HEK293 (cell line): ENCODE measurements at regions not wholly inside any gene's neighbourhood (a gene's known extent, or its start where the extent isn't known, plus 50 kb on each side); places are given as distances from the start of the nearest gene placed in this dataset.
A peak's percentile ranks its signal among the peaks of the same experiment; 100 is the strongest.

Source experiments
- CTCF ChIA-PET: fragments of 350-600 bp; formaldehyde crosslinking; extraction: SDS; loops from one replicate; lab custom pipeline; 2021; ENCODE audit warnings: antibody characterized with exemption; lab: Yijun Ruan, JAX
- POLR2A ChIA-PET: fragments of 300-600 bp; formaldehyde crosslinking; extraction: SDS; loops from one replicate; lab custom pipeline; 2020; ENCODE audit warnings: antibody characterized with exemption, inconsistent platforms; lab: Yijun Ruan, JAX
- H3K27ac ChIP-seq: fragments of 200-500 bp; sonication (Bioruptor generic); 2 replicates; pipeline ENCODE4 v1.5.1; 2014; ENCODE audit warnings: low read depth, low read length, control low read depth, inconsistent platforms; ENCODE audit errors: extremely low read depth
- H3K36me3 ChIP-seq, 2 experiments: fragments of 200-500 bp in 1 of 2; sonication (Bioruptor generic) in 1 of 2; 1 replicate in 1 of 2; 2 replicates in 1 of 2; pipeline ENCODE4 v1.5.1; 2014 to 2017; ENCODE audit warnings: inconsistent platforms in 2 of 2, low read length in 2 of 2; ENCODE audit not compliant: control insufficient read depth in 2 of 2, insufficient read depth in 1 of 2
- H3K4me1 ChIP-seq: fragments of 200-500 bp; sonication (Bioruptor generic); 2 replicates; pipeline ENCODE4 v1.5.1; 2014; ENCODE audit warnings: mild to moderate bottlenecking, low read length, inconsistent platforms; ENCODE audit not compliant: control insufficient read depth, insufficient read depth
- H3K4me3 ChIP-seq: 2 replicates; pipeline ENCODE4 v1.5.1; 2011; ENCODE audit warnings: low read depth, mild to moderate bottlenecking, control low read depth, low read length, moderate library complexity
- H3K9me3 ChIP-seq: fragments of 200-500 bp; sonication (Bioruptor generic); 2 replicates; pipeline ENCODE4 v1.5.1; 2014; ENCODE audit warnings: low read depth, low read length, inconsistent platforms; ENCODE audit not compliant: control insufficient read depth, insufficient read depth
- EGR2 ChIP-seq: fragments of 450-650 bp; formaldehyde crosslinking; IDR thresholded peaks from 2 replicates; pipeline ENCODE4 v1.5.1; 2016; ENCODE audit warnings: low read depth, missing biosample characterization, missing genetic modification characterization
- GLIS1 ChIP-seq: fragments of 450-650 bp; formaldehyde crosslinking; IDR thresholded peaks from 2 replicates; pipeline ENCODE4 v1.5.1; 2016; ENCODE audit warnings: missing biosample characterization, missing genetic modification characterization
- KLF10 ChIP-seq: fragments of 450-650 bp; IDR thresholded peaks from 2 replicates; pipeline ENCODE4 v1.5.1; 2018; ENCODE audit warnings: missing biosample characterization, mild to moderate bottlenecking, missing genetic modification characterization
- KLF9 ChIP-seq: fragments of 450-650 bp; formaldehyde crosslinking; IDR thresholded peaks from 2 replicates; pipeline ENCODE4 v1.5.1; 2016; ENCODE audit warnings: missing biosample characterization, missing genetic modification characterization, low read depth
- SCRT1 ChIP-seq: fragments of 450-650 bp; formaldehyde crosslinking; IDR thresholded peaks from 2 replicates; pipeline ENCODE4 v1.5.1; 2016; ENCODE audit warnings: missing biosample characterization, missing genetic modification characterization, borderline replicate concordance
- WT1 ChIP-seq: fragments of 450-650 bp; formaldehyde crosslinking; IDR thresholded peaks from 2 replicates; pipeline ENCODE4 v1.5.1; 2016; ENCODE audit warnings: missing biosample characterization, missing genetic modification characterization
- ZBTB17 ChIP-seq: fragments of 450-650 bp; formaldehyde crosslinking; IDR thresholded peaks from 2 replicates; pipeline ENCODE4 v1.5.1; 2016; ENCODE audit warnings: missing biosample characterization, missing genetic modification characterization
- ZBTB20 ChIP-seq: fragments of 450-650 bp; formaldehyde crosslinking; IDR thresholded peaks from 2 replicates; pipeline ENCODE4 v1.5.1; 2016; ENCODE audit warnings: missing biosample characterization, missing genetic modification characterization
- ZBTB7A ChIP-seq: fragments of 450-650 bp; formaldehyde crosslinking; IDR thresholded peaks from 2 replicates; pipeline ENCODE4 v1.5.1; 2016; ENCODE audit warnings: low read depth, missing biosample characterization, missing genetic modification characterization
- ZFP37 ChIP-seq: fragments of 450-650 bp; formaldehyde crosslinking; IDR thresholded peaks from 2 replicates; pipeline ENCODE4 v1.5.1; 2016; ENCODE audit warnings: missing biosample characterization, missing genetic modification characterization
- ZNF133 ChIP-seq: fragments of 450-650 bp; formaldehyde crosslinking; IDR thresholded peaks from 2 replicates; pipeline ENCODE4 v1.5.1; 2016; ENCODE audit warnings: missing biosample characterization, missing genetic modification characterization
- ZNF146 ChIP-seq: fragments of 450-650 bp; formaldehyde crosslinking; IDR thresholded peaks from 2 replicates; pipeline ENCODE4 v1.5.1; 2016; ENCODE audit warnings: missing biosample characterization, missing genetic modification characterization
- ZNF157 ChIP-seq: fragments of 450-650 bp; formaldehyde crosslinking; IDR thresholded peaks from 2 replicates; pipeline ENCODE4 v1.5.1; 2016; ENCODE audit warnings: missing biosample characterization, missing genetic modification characterization
- ZNF202 ChIP-seq: fragments of 450-650 bp; formaldehyde crosslinking; IDR thresholded peaks from 2 replicates; pipeline ENCODE4 v1.5.1; 2016; ENCODE audit warnings: missing biosample characterization, missing genetic modification characterization, borderline replicate concordance
- ZNF311 ChIP-seq: fragments of 450-650 bp; formaldehyde crosslinking; IDR thresholded peaks from 2 replicates; pipeline ENCODE4 v1.5.1; 2017; ENCODE audit warnings: missing biosample characterization, missing genetic modification characterization, borderline replicate concordance
- ZNF335 ChIP-seq: fragments of 450-650 bp; formaldehyde crosslinking; conservative IDR thresholded peaks from 2 replicates; pipeline ENCODE4 v1.5.1; 2016; ENCODE audit warnings: missing biosample characterization, missing genetic modification characterization
- ZNF37A ChIP-seq: fragments of 450-650 bp; IDR thresholded peaks from 2 replicates; pipeline ENCODE4 v1.5.1; 2018; ENCODE audit warnings: missing biosample characterization, missing genetic modification characterization
- ZNF501 ChIP-seq: fragments of 450-650 bp; formaldehyde crosslinking; IDR thresholded peaks from 2 replicates; pipeline ENCODE4 v1.5.1; 2016; ENCODE audit warnings: missing biosample characterization, missing genetic modification characterization
- ZNF510 ChIP-seq: fragments of 450-650 bp; formaldehyde crosslinking; IDR thresholded peaks from 2 replicates; pipeline ENCODE4 v1.5.1; 2018; ENCODE audit warnings: mild to moderate bottlenecking, missing genetic modification characterization, missing biosample characterization; ENCODE audit not compliant: insufficient replicate concordance
- ZNF513 ChIP-seq: fragments of 450-650 bp; IDR thresholded peaks from 2 replicates; pipeline ENCODE4 v1.5.1; 2018; ENCODE audit warnings: missing biosample characterization, missing genetic modification characterization
- ZNF530 ChIP-seq: fragments of 450-650 bp; formaldehyde crosslinking; IDR thresholded peaks from 2 replicates; pipeline ENCODE4 v1.5.1; 2016; ENCODE audit warnings: low read depth, missing biosample characterization, missing genetic modification characterization
- ZNF658 ChIP-seq: fragments of 450-650 bp; formaldehyde crosslinking; IDR thresholded peaks from 2 replicates; pipeline ENCODE4; 2016; ENCODE audit warnings: missing biosample characterization, missing genetic modification characterization
- ZNF660 ChIP-seq: fragments of 450-650 bp; IDR thresholded peaks from 2 replicates; pipeline ENCODE4 v1.5.1; 2018; ENCODE audit warnings: missing biosample characterization, mild to moderate bottlenecking, missing genetic modification characterization
- ZNF747 ChIP-seq: fragments of 450-650 bp; formaldehyde crosslinking; IDR thresholded peaks from 2 replicates; pipeline ENCODE4 v1.5.1; 2016; ENCODE audit warnings: missing biosample characterization, missing genetic modification characterization
- ZNF843 ChIP-seq: fragments of 450-650 bp; formaldehyde crosslinking; IDR thresholded peaks from 2 replicates; pipeline ENCODE4 v1.5.1; 2016; ENCODE audit warnings: missing biosample characterization, missing genetic modification characterization
- TF ChIP-seq, protein P1 (sequence below): fragments of 450-650 bp; formaldehyde crosslinking; IDR thresholded peaks from 2 replicates; pipeline ENCODE4 v1.5.1; 2016; ENCODE audit warnings: missing biosample characterization, missing genetic modification characterization
- TF ChIP-seq, protein P2 (sequence below): fragments of 450-650 bp; formaldehyde crosslinking; IDR thresholded peaks from 2 replicates; pipeline ENCODE4 v1.5.1; 2016; ENCODE audit warnings: missing biosample characterization, missing genetic modification characterization
- TF ChIP-seq, protein P3 (sequence below): fragments of 450-650 bp; formaldehyde crosslinking; IDR thresholded peaks from 2 replicates; pipeline ENCODE4 v1.5.1; 2016; ENCODE audit warnings: missing biosample characterization, missing genetic modification characterization

DNA sequence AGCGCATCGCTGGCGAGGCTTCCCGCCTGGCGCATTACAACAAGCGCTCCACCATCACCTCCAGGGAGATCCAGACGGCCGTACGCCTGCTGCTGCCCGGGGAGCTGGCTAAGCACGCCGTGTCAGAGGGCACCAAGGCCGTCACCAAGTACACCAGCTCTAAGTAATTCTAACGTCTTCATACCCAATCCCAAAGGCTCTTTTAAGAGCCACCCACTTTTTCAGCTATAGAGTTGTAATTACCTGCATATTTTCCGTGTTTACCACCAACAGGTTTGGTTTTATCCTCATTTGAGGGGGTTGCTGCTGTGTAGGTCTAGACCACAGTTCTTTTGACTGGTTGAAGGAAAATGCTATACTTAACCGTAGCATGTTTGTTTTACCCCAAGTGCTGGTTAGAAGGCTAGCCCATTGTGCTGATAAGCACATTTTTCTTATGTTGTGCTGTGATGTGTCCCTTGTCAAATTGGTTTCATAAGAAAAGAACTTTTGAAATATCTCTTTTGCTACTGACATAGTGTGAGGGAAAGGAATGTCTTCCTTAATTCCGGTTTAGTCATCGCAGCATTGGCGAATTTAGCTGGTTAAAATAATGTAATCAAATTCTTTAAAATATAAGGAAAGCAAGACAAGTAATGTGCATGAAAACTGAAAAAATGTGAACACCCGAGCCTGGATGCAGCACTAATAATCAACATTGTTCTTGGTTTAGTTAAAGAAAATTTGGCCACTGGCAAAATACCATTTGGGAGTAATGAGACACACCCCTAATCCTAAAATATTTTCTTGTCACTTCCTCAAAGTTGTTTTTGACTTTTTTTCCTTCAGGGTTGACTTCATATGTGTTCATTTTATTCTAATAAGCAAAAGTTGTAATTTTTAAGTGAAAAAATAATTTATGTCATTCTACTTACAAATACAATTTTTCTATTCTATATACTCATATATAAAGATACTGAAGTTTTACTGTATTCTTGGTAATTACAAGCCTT lies 112.8 kb downstream of the HFE start:
- no peaks in the 10 kb centered on the region for H3K9me3 ChIP-seq
- H3K4me1 ChIP-seq = no peaks in the 10 kb centered on the region
- no peak overlapping the region for H3K27ac ChIP-seq
- peaks cover 0 to 5% of the 10 kb centered on the region in 2 experiments; a peak in 1 of 3 replicates for H3K36me3 ChIP-seq
- peak; percentile 38; the same call in 1 of the 2 replicates for TF ChIP-seq GLIS1 (tag by site-specific recombination)
- 0 out of 2 replicates have a peak, but pooled peaks have one; percentile 8 for TF ChIP-seq ZNF335 (tag by site-specific recombination)
- TF ChIP-seq ZBTB17 = peak; percentile 31; the same call in 1 of the 2 replicates
- TF ChIP-seq KLF9 = no peak
- no peak for TF ChIP-seq ZNF37A (tag by site-specific recombination)
- TF ChIP-seq ZBTB20 (tag by site-specific recombination) = peak; percentile 83
- peak; percentile 44; the same call in 1 of the 2 replicates for TF ChIP-seq KLF10
- 0 out of 2 replicates have a peak, but pooled peaks have one; percentile 9 for TF ChIP-seq ZNF660 (tag by site-specific recombination)
- no peak for TF ChIP-seq ZFP37 (tag by site-specific recombination)
- TF ChIP-seq, protein P1, sequence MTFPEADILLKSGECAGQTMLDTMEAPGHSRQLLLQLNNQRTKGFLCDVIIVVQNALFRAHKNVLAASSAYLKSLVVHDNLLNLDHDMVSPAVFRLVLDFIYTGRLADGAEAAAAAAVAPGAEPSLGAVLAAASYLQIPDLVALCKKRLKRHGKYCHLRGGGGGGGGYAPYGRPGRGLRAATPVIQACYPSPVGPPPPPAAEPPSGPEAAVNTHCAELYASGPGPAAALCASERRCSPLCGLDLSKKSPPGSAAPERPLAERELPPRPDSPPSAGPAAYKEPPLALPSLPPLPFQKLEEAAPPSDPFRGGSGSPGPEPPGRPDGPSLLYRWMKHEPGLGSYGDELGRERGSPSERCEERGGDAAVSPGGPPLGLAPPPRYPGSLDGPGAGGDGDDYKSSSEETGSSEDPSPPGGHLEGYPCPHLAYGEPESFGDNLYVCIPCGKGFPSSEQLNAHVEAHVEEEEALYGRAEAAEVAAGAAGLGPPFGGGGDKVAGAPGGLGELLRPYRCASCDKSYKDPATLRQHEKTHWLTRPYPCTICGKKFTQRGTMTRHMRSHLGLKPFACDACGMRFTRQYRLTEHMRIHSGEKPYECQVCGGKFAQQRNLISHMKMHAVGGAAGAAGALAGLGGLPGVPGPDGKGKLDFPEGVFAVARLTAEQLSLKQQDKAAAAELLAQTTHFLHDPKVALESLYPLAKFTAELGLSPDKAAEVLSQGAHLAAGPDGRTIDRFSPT = 0 out of 2 replicates have a peak, but pooled peaks have one; percentile 7
- TF ChIP-seq ZNF513 = no peak
- TF ChIP-seq ZNF146 (tag by site-specific recombination) = no peak
- no peak for TF ChIP-seq ZNF530 (tag by site-specific recombination)
- ChIA-PET CTCF (interaction anchor here (0.7 to 2.2 kb wide), 5 partner anchors 11 to 135 kb away, joined by 3 to 7 read pairs (median 4); a partner anchor contains a TSS), POLR2A (interaction anchor here (0.6 to 4.5 kb wide), 17 partner anchors 11 to 1702 kb away, joined by 3 to 49 read pairs (median 6); a partner anchor contains a TSS)
- H3K4me3 ChIP-seq = peak overlapping the region; percentile 28

GRCh38 chr6:26200918-26201721 lies 113.9 kb downstream of the HFE start:
- H3K4me3 ChIP-seq = no peak overlapping the region
- H3K9me3 ChIP-seq = no peaks in the 10 kb centered on the region
- ChIA-PET CTCF (no interaction called here), POLR2A (interaction anchor here (0.7 to 4.5 kb wide), 2 partner anchors 8 to 43 kb away, joined by 3 to 40 read pairs; a partner anchor contains a TSS)
- no peaks in the 10 kb centered on the region for H3K4me1 ChIP-seq
- H3K36me3 ChIP-seq = peaks cover 0 to 5% of the 10 kb centered on the region in 2 experiments; a peak in 1 of 3 replicates
- no peak overlapping the region for H3K27ac ChIP-seq
- TF ChIP-seq ZNF311 (tag by site-specific recombination) (no peak), WT1 (tag by site-specific recombination) (no peak), ZNF501 (tag by site-specific recombination) (no peak), ZNF510 (tag by site-specific recombination) (no peak), ZNF202 (tag by site-specific recombination) (no peak), ZNF843 (tag by site-specific recombination) (no peak), ZNF157 (tag by site-specific recombination) (no peak), SCRT1 (tag by site-specific recombination) (no peak), ZNF133 (tag by site-specific recombination) (no peak), ZNF747 (tag by site-specific recombination) (no peak), ZBTB7A (tag by site-specific recombination) (no peak), ZNF658 (tag by site-specific recombination) (no peak), ZFP37 (tag by site-specific recombination) (no peak), EGR2 (tag by site-specific recombination) (no peak)
- TF ChIP-seq, protein P2, sequence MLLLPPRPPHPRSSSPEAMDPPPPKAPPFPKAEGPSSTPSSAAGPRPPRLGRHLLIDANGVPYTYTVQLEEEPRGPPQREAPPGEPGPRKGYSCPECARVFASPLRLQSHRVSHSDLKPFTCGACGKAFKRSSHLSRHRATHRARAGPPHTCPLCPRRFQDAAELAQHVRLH = no peak
- TF ChIP-seq, protein P3, sequence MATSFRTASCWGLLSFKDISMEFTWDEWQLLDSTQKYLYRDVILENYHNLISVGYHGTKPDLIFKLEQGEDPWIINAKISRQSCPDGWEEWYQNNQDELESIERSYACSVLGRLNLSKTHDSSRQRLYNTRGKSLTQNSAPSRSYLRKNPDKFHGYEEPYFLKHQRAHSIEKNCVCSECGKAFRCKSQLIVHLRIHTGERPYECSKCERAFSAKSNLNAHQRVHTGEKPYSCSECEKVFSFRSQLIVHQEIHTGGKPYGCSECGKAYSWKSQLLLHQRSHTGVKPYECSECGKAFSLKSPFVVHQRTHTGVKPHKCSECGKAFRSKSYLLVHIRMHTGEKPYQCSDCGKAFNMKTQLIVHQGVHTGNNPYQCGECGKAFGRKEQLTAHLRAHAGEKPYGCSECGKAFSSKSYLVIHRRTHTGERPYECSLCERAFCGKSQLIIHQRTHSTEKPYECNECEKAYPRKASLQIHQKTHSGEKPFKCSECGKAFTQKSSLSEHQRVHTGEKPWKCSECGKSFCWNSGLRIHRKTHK = no peak
